Suprapubic skin (tissue), 3 donors: ENCODE measurements at regions not wholly inside any gene's neighbourhood (a gene's known extent, or its start where the extent isn't known, plus 50 kb on each side); places are given as distances from the start of the nearest gene placed in this dataset.

Experiments
- EP300 ChIP-seq: sonication (generic); formaldehyde crosslinking; IDR thresholded peaks from one replicate; pipeline ENCODE4 v1.6.1; 2017; ENCODE audit warnings: antibody characterized with exemption
- POLR2A ChIP-seq, 2 donors: fragments of 450-650 bp; IDR thresholded peaks; one replicate each; pipeline ENCODE4 v1.6.1; 2017; ENCODE audit warnings: antibody characterized with exemption in 2 of 2, mild to moderate bottlenecking in 2 of 2, moderate library complexity in 2 of 2
- TF ChIP-seq, protein P1 (sequence below), 2 donors: fragments of 200-600 bp in 1 of 2; fragments of 450-650 bp in 1 of 2; sonication (generic) in 1 of 2; IDR thresholded peaks; one replicate each; pipeline ENCODE4 v1.5.1; 2016 to 2019; ENCODE audit warnings: antibody characterized with exemption in 2 of 2, mild to moderate bottlenecking in 1 of 2, moderate library complexity in 1 of 2

DNA sequence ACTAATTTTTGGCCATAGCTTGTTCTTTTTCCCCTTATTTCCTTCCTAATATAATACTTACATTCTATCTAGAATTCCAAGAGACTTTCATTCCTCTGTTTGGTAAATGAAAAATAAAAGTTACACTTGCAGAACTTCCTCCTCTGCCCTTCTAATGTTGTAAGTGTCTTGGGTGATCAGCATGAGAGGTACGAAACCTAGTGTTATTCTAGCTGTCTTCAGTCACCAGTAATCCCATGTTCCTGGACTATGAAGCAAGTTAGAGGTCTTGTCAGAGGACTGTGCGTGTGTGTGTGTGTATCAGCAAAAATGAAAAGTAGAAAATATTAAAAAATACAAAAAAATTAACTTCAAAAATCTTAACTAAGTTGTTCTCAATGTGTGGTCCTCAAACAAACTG is 307.0 kb downstream of the SPRY2 start:
- TF ChIP-seq, protein P1, sequence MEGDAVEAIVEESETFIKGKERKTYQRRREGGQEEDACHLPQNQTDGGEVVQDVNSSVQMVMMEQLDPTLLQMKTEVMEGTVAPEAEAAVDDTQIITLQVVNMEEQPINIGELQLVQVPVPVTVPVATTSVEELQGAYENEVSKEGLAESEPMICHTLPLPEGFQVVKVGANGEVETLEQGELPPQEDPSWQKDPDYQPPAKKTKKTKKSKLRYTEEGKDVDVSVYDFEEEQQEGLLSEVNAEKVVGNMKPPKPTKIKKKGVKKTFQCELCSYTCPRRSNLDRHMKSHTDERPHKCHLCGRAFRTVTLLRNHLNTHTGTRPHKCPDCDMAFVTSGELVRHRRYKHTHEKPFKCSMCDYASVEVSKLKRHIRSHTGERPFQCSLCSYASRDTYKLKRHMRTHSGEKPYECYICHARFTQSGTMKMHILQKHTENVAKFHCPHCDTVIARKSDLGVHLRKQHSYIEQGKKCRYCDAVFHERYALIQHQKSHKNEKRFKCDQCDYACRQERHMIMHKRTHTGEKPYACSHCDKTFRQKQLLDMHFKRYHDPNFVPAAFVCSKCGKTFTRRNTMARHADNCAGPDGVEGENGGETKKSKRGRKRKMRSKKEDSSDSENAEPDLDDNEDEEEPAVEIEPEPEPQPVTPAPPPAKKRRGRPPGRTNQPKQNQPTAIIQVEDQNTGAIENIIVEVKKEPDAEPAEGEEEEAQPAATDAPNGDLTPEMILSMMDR (IDR thresholded peaks at IDR 0.05), result no peak
- no peak for TF ChIP-seq POLR2A (IDR thresholded peaks at IDR 0.05)
- no peak for TF ChIP-seq EP300
